ENCODE measurements at regions not wholly inside any gene's neighbourhood (a gene's known extent, or its start where the extent isn't known, plus 50 kb on each side); places are given as distances from the start of the nearest gene placed in this dataset.
"Not testable (repeated sequence)": the region's sequence is repeated elsewhere in the genome, so short reads cannot be mapped to it uniquely, and the experiment has no call there.

- peak; percentile 89 for DNase-seq (ENCODE audit: low read depth)
These were observed 181.9 kb downstream of the TMEM26 start for GRCh38 chr10:61271127-61271780.

- no peak for DNase-seq (ENCODE audit: low read depth)
These were observed 189.7 kb downstream of the TMEM26 start for GRCh38 chr10:61263518-61263917.

- DNase-seq (ENCODE audit: low read depth): peak; percentile 77
These were observed 190.5 kb downstream of the TMEM26 start for GRCh38 chr10:61262486-61263261.

GRCh38 chr10:61257956-61258496 lies 195.2 kb downstream of the TMEM26 start:
- peak; percentile 16 for DNase-seq (ENCODE audit: low read depth)

GRCh38 chr10:61257136-61257535 lies 196.0 kb downstream of the TMEM26 start:
- no peak for DNase-seq (ENCODE audit: low read depth)

- DNase-seq (ENCODE audit: low read depth): not testable (repeated sequence)
These were observed 200.9 kb downstream of the TMEM26 start for GRCh38 chr10:61252326-61252725.

- no peak for DNase-seq (ENCODE audit: low read depth)
These were observed 202.1 kb downstream of the TMEM26 start for GRCh38 chr10:61251089-61251488.

- DNase-seq (ENCODE audit: low read depth): no peak
These were observed 203.1 kb downstream of the TMEM26 start for GRCh38 chr10:61250131-61250530.

- DNase-seq (ENCODE audit: low read depth): no peak
These were observed 205.2 kb downstream of the TMEM26 start for GRCh38 chr10:61248013-61248412.

GRCh38 chr10:61244261-61244775 lies 208.9 kb downstream of the TMEM26 start:
- DNase-seq (ENCODE audit: low read depth): no peak

GRCh38 chr10:61232780-61233179 lies 220.4 kb downstream of the TMEM26 start:
- DNase-seq (ENCODE audit: low read depth): no peak

GRCh38 chr10:61225939-61226338 lies 227.2 kb downstream of the TMEM26 start:
- DNase-seq (ENCODE audit: low read depth): no peak

GRCh38 chr10:61223576-61223975 lies 229.6 kb downstream of the TMEM26 start:
- no peak for DNase-seq (ENCODE audit: low read depth)

GRCh38 chr10:61219696-61220095 lies 233.5 kb downstream of the TMEM26 start:
- no peak for DNase-seq (ENCODE audit: low read depth)

GRCh38 chr10:61217851-61218565 lies 235.2 kb downstream of the TMEM26 start:
- no peak for DNase-seq (ENCODE audit: low read depth)

GRCh38 chr10:61215246-61215645 lies 237.9 kb downstream of the TMEM26 start:
- no peak for DNase-seq (ENCODE audit: low read depth)

GRCh38 chr10:61211468-61211867 lies 241.7 kb downstream of the TMEM26 start:
- DNase-seq (ENCODE audit: low read depth): peak; percentile 1

- no peak for DNase-seq (ENCODE audit: low read depth)
These were observed 253.1 kb upstream of the RHOBTB1 start for GRCh38 chr10:61197057-61197456.

- no peak for DNase-seq (ENCODE audit: low read depth)
These were observed 251.2 kb upstream of the RHOBTB1 start for GRCh38 chr10:61195211-61195610.

- not testable (repeated sequence) for DNase-seq (ENCODE audit: low read depth)
These were observed 248.6 kb upstream of the RHOBTB1 start for GRCh38 chr10:61192589-61192988.

GRCh38 chr10:61192042-61192441 lies 248.1 kb upstream of the RHOBTB1 start:
- DNase-seq (ENCODE audit: low read depth): no peak

GRCh38 chr10:61189912-61190311 lies 245.9 kb upstream of the RHOBTB1 start:
- no peak for DNase-seq (ENCODE audit: low read depth)

Data from iris pigment epithelial cell (primary cell).